ENCODE measurements at regions not wholly inside any gene's neighbourhood (a gene's known extent, or its start where the extent isn't known, plus 50 kb on each side); places are given as distances from the start of the nearest gene placed in this dataset.

DNA sequence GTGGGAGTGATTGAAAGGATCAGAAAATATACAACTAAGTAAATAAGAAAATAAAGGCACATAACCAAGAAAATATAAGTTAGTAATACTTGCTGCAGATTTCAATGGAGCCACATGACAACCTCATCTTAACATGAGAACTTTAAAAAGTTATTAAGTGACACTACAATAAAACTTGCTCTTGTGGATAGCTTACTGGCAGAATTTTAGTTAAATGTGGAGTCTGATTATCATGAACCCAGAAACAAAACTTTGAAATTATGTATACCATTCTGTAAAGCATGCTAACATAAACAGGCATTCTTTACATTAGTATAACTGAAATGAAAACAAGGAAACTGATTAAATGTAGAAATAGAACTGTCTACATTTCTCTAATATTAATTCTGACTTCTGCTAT, 220.9 kb downstream of the RFPL4B start:
- TF ChIP-seq POLR2A (IDR thresholded peaks at IDR 0.05; ENCODE audit: low read length) (no peak), GATA1 (IDR thresholded peaks at IDR 0.05; ENCODE audit: low read depth, low read length) (no peak)
